HG03521 (cell line): ENCODE measurements at regions not wholly inside any gene's neighbourhood (a gene's known extent, or its start where the extent isn't known, plus 50 kb on each side); places are given as distances from the start of the nearest gene placed in this dataset.
"Not testable (repeated sequence)": the region's sequence is repeated elsewhere in the genome, so short reads cannot be mapped to it uniquely, and the experiment has no call there.

ENCODE experiments used
- ATAC-seq: cut with Tn5 transposase; IDR thresholded peaks from one replicate; pipeline ENCODE4 v1.9.1; 2021; ENCODE audit warnings: mild to moderate bottlenecking, moderate library complexity; ENCODE audit not compliant: unreplicated experiment

- ATAC-seq, result no peak
Measured at GRCh38 chr16:64375391-64375980, 746.4 kb downstream of the CDH11 start.

- ATAC-seq, result no peak
Measured at GRCh38 chr16:64370112-64370511, 751.8 kb downstream of the CDH11 start.

- ATAC-seq, result no peak
Measured at GRCh38 chr16:64365448-64365931, 756.4 kb downstream of the CDH11 start.

- ATAC-seq, result no peak
Measured at GRCh38 chr16:64364894-64365293, 757.0 kb downstream of the CDH11 start.

- no peak for ATAC-seq
Measured at GRCh38 chr16:64364416-64364815, 757.4 kb downstream of the CDH11 start.

- ATAC-seq, result no peak
Measured at GRCh38 chr16:64364016-64364415, 757.8 kb downstream of the CDH11 start.

- no peak for ATAC-seq
Measured at GRCh38 chr16:64363039-64363438, 758.8 kb downstream of the CDH11 start.

- no peak for ATAC-seq
Measured at GRCh38 chr16:64362193-64362592, 759.7 kb downstream of the CDH11 start.

- ATAC-seq, result no peak
Measured at GRCh38 chr16:64361753-64362152, 760.1 kb downstream of the CDH11 start.

GRCh38 chr16:64358291-64358690 is 763.6 kb downstream of the CDH11 start:
- no peak for ATAC-seq

- no peak for ATAC-seq
Measured at GRCh38 chr16:64356267-64356666, 765.6 kb downstream of the CDH11 start.

GRCh38 chr16:64352246-64352645 is 769.6 kb downstream of the CDH11 start:
- no peak for ATAC-seq

GRCh38 chr16:64351121-64351520 is 770.7 kb downstream of the CDH11 start:
- no peak for ATAC-seq

- no peak for ATAC-seq
Measured at GRCh38 chr16:64346080-64346479, 775.8 kb downstream of the CDH11 start.

- no peak for ATAC-seq
Measured at GRCh38 chr16:64345142-64345541, 776.7 kb downstream of the CDH11 start.

- not testable (repeated sequence) for ATAC-seq
Measured at GRCh38 chr16:64343820-64344443, 777.9 kb downstream of the CDH11 start.

- ATAC-seq, result no peak
Measured at GRCh38 chr16:64343061-64343819, 778.6 kb downstream of the CDH11 start.

- not testable (repeated sequence) for ATAC-seq
Measured at GRCh38 chr16:64341336-64341735, 780.5 kb downstream of the CDH11 start.

GRCh38 chr16:64339052-64339770 is 782.7 kb downstream of the CDH11 start:
- ATAC-seq, result no peak

- ATAC-seq, result no peak
Measured at GRCh38 chr16:64321881-64322280, 800.0 kb downstream of the CDH11 start.

GRCh38 chr16:64321066-64321465 is 800.8 kb downstream of the CDH11 start:
- no peak for ATAC-seq
